Nucleus accumbens (tissue), 56 donors: ENCODE measurements at regions not wholly inside any gene's neighbourhood (a gene's known extent, or its start where the extent isn't known, plus 50 kb on each side); places are given as distances from the start of the nearest gene placed in this dataset.

ENCODE experiments used
- DNase-seq, 56 donors: peaks; one replicate each; lab custom pipeline; 2025; lab: John Stamatoyannopoulos, UW

GRCh38 chr5:64110222-64110621 is 55.4 kb upstream of the RNF180 start:
- no peak for DNase-seq

DNA sequence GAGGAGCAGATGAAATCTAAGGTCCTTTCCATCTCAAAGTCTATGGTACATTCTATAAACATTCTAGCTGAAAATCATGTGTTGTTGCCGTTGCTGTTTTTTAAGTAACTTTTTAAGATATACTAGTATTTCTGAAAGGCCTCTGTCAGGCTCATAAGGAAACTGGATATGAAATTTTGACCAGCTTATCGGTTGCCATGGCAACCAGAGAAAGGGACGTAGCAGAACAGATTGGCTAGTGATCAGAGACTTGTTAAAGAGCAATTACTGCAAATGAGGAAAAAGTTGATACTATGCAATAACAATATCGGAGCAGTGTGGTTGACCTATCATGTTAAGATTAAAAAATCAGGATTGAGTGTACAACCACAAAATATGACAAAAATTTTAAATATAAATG is 57.0 kb upstream of the RNF180 start:
- no peak for DNase-seq

DNA sequence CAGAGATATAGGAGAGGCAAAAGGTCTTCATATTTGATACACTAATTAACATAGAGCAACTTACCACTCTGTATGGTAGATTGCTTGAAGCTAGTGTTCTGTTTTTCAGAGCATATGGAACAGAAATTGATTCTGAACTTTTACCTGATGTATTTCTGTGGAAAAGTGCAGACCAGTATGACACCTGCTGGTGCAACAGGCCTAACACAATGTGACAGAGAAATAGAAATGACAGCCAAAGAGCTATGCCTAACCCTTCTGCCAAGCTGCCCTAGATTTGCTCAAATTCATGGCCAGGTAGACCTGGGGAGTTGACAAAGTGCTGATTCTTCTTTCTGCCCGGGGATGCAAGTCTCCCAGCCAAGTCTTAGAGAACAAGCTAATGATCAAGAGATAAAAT is 65.4 kb upstream of the RNF180 start:
- no peak for DNase-seq

DNA sequence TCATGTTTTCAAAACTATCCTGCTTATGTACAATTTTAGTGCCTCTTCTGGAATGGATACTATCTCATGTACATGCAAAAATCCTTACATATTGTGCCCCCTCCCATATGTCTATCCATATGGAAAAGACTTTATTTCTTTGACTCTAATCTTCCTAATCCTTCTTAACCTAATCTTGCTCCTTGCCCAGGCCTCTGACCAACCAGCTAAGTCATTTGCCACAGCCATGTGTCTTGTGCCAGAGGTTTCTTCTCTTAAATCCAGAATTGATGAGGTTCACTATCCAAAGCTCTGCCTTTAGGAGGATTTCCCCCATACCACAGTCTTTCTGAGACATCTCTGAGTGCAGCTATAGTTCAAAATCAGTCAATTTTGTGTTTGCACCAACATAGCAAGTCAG is 68.9 kb upstream of the RNF180 start:
- DNase-seq, result no peak

DNA sequence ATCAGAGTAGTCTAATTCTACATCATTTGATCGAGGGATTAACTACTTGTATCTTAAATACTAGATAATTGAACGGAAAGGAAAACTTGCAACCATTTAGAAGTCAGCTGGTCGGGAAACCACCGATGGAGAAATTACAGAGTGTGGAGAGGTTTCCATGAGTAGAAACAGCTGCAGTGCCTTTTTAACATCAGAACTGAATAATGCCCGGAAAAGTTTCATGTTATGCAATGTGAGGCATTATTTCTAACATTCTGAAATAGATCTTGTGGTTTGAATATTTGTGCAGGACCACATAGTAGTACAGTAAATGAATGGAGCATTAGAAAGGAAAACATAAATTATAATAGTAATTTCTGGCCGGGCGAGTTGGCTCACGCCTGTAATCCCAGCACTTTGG is 88.1 kb upstream of the RNF180 start:
- DNase-seq, result no peak

- DNase-seq, result peak in 1 of 56 donors; percentile 13
Observed at GRCh38 chr5:64074533-64074932, 91.1 kb upstream of the RNF180 start.

GRCh38 chr5:64069486-64069885 is 96.2 kb upstream of the RNF180 start:
- DNase-seq, result no peak

- DNase-seq, result no peak
Observed at GRCh38 chr5:64050296-64050695, 88.1 kb upstream of the HTR1A start.

- DNase-seq, result no peak
Observed at GRCh38 chr5:64040490-64040889, 78.2 kb upstream of the HTR1A start.

DNA sequence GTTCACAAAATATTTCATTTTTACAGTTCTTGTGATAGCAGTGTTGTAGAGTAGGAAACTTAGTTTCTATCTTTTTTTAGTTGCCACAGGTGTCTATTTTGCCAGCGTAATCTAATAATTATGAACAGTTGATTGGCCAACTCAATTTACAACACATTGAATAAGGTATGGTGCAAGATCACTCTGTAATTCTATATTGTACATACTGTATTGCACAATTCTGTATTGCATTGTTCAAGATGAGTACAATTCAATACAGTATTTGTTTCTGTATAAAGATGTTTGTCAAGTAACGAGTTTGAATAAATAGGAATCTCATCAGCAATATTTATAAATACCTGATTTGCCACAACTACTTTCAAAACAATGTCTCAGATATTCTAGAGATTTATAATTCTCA is 64.2 kb upstream of the HTR1A start:
- no peak for DNase-seq

DNA sequence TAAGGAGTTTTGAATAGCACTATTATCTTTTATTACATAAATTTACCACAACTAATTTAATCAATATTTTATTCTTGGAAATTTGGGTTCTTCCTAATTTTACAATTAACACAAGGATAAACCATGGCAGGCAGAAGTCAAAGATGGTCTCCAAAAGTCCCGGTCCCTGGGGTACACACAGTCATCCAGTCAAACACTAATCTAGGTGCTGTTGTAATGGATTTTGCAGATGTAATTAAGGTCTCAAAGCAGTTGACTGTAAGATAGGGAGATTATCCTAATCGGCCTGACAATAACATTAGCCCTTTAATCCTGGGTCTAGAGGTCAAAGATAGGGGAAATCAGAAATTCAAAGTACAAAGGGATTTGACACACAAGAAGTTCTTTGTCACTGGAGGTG is 57.5 kb upstream of the HTR1A start:
- no peak for DNase-seq

DNA sequence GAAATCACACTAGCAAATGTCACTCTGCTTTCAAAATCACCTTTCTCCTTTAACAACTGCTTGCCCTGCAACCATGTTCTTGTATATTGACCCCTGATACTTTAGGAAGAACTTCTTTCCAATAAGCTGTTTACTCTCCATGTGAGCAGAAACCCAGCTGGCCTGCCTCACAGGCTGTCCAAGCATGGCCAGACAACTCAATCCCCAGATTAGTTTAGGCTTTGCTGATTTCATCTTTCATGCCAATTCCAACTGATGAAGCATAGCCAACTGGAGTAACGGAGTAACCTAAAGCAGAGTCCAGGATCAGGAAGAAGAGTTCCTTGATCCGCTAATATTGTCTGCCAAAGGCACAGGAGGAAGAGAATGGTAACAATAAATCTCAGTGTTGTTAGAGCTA is 56.7 kb upstream of the HTR1A start:
- no peak for DNase-seq

GRCh38 chr5:64015824-64016223 is 53.6 kb upstream of the HTR1A start:
- DNase-seq, result no peak
